ENCODE measurements at regions not wholly inside any gene's neighbourhood (a gene's known extent, or its start where the extent isn't known, plus 50 kb on each side); places are given as distances from the start of the nearest gene placed in this dataset.

- no peak for DNase-seq
Measured at GRCh38 chr9:38284588-38285051, 107.9 kb upstream of the ALDH1B1 start.

DNA sequence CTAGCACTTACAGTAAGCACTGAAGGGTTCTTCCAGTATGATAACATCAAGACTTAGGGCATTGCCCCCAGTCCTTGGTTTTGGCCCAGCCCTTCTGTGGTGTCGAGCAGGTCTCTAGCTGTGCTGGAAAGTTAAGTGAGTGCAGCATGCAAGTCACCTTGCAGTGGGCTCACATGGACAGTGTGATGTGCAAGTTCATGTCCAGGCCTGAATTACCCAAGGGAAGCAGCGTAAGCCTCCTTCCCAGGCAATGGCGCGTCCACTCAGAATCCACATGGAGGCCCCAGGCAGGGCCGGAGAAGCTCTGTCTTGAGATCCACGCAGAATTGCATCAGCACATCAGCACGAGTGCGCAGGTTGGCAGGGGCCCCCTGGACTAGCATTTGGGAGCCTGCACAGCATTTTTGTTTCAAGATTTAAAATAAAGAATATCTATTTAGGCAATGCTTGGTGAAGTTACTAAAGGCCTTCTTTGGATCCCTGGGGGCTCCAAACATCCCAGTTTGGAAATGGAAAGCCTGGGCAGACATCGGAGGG is 108.4 kb upstream of the ALDH1B1 start:
- no peak for DNase-seq

- no peak for DNase-seq
Measured at GRCh38 chr9:38282756-38283155, 109.7 kb upstream of the ALDH1B1 start.

DNA sequence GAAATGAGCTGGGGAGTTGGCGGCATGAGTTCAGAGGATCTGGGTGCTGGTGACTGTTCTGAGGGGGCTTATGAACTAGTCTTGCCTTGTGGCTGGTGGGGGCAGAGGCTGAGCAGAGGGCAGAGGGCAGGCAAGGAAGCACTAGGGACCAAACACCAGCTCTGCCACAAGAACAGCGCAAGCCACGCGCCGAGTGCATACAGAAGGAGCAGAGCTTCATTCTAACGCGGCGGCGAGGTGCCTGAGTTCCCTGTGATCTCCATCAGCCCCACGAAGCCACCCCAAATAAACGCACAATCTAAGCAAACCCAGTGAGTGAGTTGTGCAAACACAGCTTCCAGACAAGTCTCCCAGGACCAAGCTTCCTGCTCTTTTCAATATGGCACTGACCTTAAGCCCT is 110.6 kb upstream of the ALDH1B1 start:
- no peak for DNase-seq

DNA sequence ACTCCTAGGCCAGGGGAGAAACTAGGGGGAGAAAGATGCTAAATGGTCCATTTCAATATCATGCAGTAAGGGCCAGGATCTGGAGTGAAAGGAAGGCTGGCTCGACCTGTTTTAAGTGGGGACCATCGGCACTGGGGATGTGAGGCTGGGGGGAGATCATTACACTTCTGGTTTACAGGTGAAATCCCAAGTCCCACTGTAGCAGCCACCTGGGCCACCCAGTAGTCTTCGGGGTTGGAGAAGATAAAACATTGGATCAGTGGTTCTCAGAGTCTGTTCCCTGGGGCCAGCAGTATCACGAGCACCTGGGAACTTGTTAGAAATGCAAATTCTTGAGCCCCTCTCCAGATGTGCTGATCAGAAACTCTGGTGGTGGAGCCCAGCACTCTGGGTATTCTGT is 111.3 kb upstream of the ALDH1B1 start:
- DNase-seq, result no peak

GRCh38 chr9:38280251-38280800 is 112.2 kb upstream of the ALDH1B1 start:
- no peak for DNase-seq

- no peak for DNase-seq
Measured at GRCh38 chr9:38278931-38279679, 113.4 kb upstream of the ALDH1B1 start.

GRCh38 chr9:38278457-38278856 is 114.0 kb upstream of the ALDH1B1 start:
- DNase-seq, result no peak

- DNase-seq, result no peak
Measured at GRCh38 chr9:38277601-38278200, 114.8 kb upstream of the ALDH1B1 start.

DNA sequence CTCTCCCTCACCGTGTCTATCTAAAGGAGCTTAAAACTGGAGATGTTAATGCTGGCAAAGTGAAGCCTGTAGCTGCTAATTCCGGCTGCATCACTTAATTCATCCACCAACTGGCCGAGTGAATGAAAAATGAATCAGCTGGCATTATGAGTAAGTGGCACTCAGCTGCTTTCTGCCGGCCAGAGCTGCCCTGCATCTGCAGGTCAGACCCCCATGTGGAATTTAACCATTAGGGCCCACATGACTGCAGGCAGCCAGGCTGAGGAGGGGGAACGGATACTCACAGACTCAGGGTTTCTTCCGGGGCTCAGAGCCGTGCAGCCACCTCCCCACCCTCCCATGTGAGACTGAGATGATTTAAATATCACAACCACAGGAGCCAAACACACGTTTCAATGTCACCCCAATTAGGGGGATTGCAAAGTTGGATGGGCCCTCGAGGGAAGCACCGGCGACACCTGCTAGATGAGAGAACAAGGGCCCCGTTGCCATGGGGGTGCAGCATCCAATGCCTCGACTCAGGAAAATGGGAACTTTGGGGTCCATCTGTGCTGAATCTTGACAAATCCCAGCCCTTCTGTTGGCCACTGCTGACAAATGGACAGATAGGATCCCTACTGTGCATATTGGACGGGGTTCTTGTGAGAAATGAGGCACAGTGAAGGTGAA is 115.6 kb upstream of the ALDH1B1 start:
- DNase-seq, result no peak

GRCh38 chr9:38274800-38275199 is 117.7 kb upstream of the ALDH1B1 start:
- DNase-seq, result no peak

DNA sequence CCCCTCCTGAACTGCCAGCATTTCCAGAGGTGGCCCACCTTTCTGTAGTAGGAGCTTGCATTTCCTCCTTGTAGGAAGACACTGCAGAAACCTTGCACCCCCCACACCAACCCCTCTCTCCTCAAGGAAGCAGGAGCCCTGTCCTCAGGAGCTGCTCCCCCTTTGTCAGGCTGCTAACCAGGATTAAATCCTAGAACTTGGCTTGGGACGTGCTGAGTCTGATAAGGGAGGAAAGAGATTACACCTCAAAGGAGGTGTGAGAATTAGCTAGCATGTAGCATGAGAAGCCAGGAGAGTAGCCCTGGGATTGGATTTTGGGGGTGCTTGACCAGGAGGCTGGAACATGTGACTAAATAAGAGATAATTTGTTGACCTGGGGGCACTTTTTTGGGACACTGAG is 119.8 kb upstream of the ALDH1B1 start:
- no peak for DNase-seq

GRCh38 chr9:38271666-38272241 is 120.7 kb upstream of the ALDH1B1 start:
- no peak for DNase-seq

GRCh38 chr9:38269775-38270174 is 122.7 kb upstream of the ALDH1B1 start:
- DNase-seq, result no peak

- peak in 1 of 2 donors; percentile 8 for DNase-seq
Measured at GRCh38 chr9:38263532-38263931, 129.0 kb upstream of the ALDH1B1 start.

- DNase-seq, result no peak
Measured at GRCh38 chr9:38259519-38260218, 132.8 kb upstream of the ALDH1B1 start.

GRCh38 chr9:38259056-38259455 is 133.4 kb upstream of the ALDH1B1 start:
- no peak for DNase-seq

DNA sequence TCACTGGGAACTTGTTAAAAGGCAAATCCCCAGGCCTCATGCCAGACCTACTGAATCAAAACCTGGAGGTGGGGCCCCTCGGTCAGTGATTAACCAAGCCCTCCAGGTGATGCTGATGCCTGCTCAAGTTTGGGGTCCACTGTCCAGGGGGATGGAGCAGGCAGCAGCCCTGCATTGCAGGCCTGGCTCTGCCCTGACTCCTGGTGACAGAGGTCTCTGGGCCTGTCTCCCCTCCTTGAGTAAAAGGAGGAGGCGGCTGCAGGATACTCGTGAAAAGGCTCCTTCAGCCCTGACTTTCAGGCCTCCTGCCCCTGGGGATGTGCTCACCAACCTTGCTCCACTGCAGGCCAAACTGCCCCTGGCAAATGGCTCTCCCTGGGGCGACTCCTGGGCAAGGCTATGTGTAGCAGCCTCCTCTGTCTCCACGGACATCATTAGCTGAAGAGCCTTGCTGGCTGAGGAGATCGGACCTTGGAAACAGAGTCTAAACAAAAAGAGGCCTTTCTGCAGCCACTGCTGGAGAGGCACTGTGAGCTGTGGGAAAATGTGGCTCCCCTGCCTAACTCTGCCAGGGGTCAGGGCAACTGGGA is 134.8 kb upstream of the ALDH1B1 start:
- DNase-seq, result no peak

GRCh38 chr9:38256461-38256860 is 136.0 kb upstream of the ALDH1B1 start:
- DNase-seq, result no peak

- no peak for DNase-seq
Measured at GRCh38 chr9:38255599-38255998, 136.9 kb upstream of the ALDH1B1 start.

- no peak for DNase-seq
Measured at GRCh38 chr9:38254756-38255155, 137.7 kb upstream of the ALDH1B1 start.

DNA sequence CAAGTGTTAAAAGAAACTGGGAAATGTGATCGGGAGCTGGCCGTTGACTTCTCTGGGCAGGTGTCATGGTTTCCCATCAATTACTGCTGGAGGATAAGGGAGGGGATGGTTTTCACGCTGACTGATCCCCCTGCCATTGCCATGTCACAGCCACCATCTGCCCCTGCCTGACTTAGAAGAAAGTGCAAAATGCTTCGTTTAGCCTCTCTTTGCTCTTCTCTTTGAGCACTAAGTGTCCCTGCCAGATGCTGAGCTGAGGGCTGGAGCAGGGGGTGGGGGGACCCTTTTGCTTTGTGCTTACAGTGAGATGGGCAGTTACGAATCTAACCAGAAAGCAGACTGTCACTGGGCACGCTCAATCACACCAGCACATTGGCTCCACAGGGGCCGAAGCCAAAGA is 138.4 kb upstream of the ALDH1B1 start:
- DNase-seq, result no peak
